ENCODE measurements at regions not wholly inside any gene's neighbourhood (a gene's known extent, or its start where the extent isn't known, plus 50 kb on each side); places are given as distances from the start of the nearest gene placed in this dataset.

GRCh38 chr2:11963966-11964365 is 217.5 kb downstream of the LPIN1 start:
- TF ChIP-seq CTCF (IDR thresholded peaks at IDR 0.05) = no peak
- TF ChIP-seq EZH2 (IDR thresholded peaks at IDR 0.05) = no peak
